ENCODE measurements at regions not wholly inside any gene's neighbourhood (a gene's known extent, or its start where the extent isn't known, plus 50 kb on each side); places are given as distances from the start of the nearest gene placed in this dataset.

- Histone ChIP-seq H3K4me1 (ENCODE audit: control insufficient read depth in 1 of 2, extremely low read depth in 1 of 2, insufficient read depth in 2 of 2, low read length in 2 of 2) (no peaks in the 10 kb centered on the region), H3K9me3 (peaks cover 2% of the 10 kb centered on the region), H3K27me3 (replicated peaks in 1 of 2; ENCODE audit: control insufficient read depth in 2 of 2, extremely low read depth in 1 of 2, insufficient read depth in 2 of 2, low read length in 1 of 2) (no peaks in the 10 kb centered on the region), H3K4me3 (ENCODE audit: control insufficient read depth in 1 of 2, extremely low read depth in 1 of 2, low read length in 1 of 2) (no peak overlapping the region), H3K27ac (ENCODE audit: low read length) (no peak overlapping the region), H3K36me3 (ENCODE audit: control insufficient read depth in 2 of 2, extremely low read depth in 1 of 2, insufficient read depth in 1 of 2, low read length in 1 of 2) (no peaks in the 10 kb centered on the region)
- ChIA-PET POLR2A (no interaction called here), CTCF (no interaction called here)
- no peak for DNase-seq
- H3K27me3 Mint-ChIP-seq = no peaks in the 10 kb centered on the region
- no peak overlapping the region for H3K27ac Mint-ChIP-seq
- peaks cover 4 to 7% (median 4%) of the 10 kb centered on the region in 3 donors for H3K9me3 Mint-ChIP-seq
- no peak for ATAC-seq (replicated peaks in 1 of 4)
- H3K4me1 Mint-ChIP-seq = no peaks in the 10 kb centered on the region
- WGBS (ENCODE audit: insufficient coverage) = no CpG with 5 or more reads among the region's 3 CpGs
- H3K4me3 Mint-ChIP-seq = no peak overlapping the region
- no peaks in the 10 kb centered on the region for H3K36me3 Mint-ChIP-seq
Observed at GRCh38 chr14:43949400-43949799, 557.7 kb downstream of the FSCB start.

GRCh38 chr14:43939836-43940235, 567.2 kb downstream of the FSCB start:
- H3K4me3 Mint-ChIP-seq = no peak overlapping the region
- 87% methylated on average over 11 of the region's 11 CpGs for WGBS (ENCODE audit: insufficient coverage)
- H3K4me1 ChIP-seq (ENCODE audit: control insufficient read depth in 1 of 2, extremely low read depth in 1 of 2, insufficient read depth in 2 of 2, low read length in 2 of 2) = no peaks in the 10 kb centered on the region
- no peaks in the 10 kb centered on the region for H3K9me3 ChIP-seq
- ChIA-PET CTCF (no interaction called here), POLR2A (interaction anchor here in 1 of 2 donors (0.6 kb wide), 1 partner anchor 334 kb away, joined by 3 read pairs; no protein-coding TSS in a partner anchor)
- H3K4me3 ChIP-seq (ENCODE audit: control insufficient read depth in 1 of 2, extremely low read depth in 1 of 2, low read length in 1 of 2) = no peak overlapping the region
- no peak for DNase-seq
- no peaks in the 10 kb centered on the region for H3K36me3 ChIP-seq (ENCODE audit: control insufficient read depth in 2 of 2, extremely low read depth in 1 of 2, insufficient read depth in 1 of 2, low read length in 1 of 2)
- peaks cover 4 to 16% (median 15%) of the 10 kb centered on the region in 3 donors for H3K9me3 Mint-ChIP-seq
- no peaks in the 10 kb centered on the region for H3K36me3 Mint-ChIP-seq
- H3K27me3 ChIP-seq (replicated peaks in 1 of 2; ENCODE audit: control insufficient read depth in 2 of 2, extremely low read depth in 1 of 2, insufficient read depth in 2 of 2, low read length in 1 of 2) = no peaks in the 10 kb centered on the region
- H3K27me3 Mint-ChIP-seq = no peaks in the 10 kb centered on the region
- no peak for ATAC-seq (replicated peaks in 1 of 4)
- H3K4me1 Mint-ChIP-seq = no peaks in the 10 kb centered on the region
- no peak overlapping the region for H3K27ac ChIP-seq (ENCODE audit: low read length)
- H3K27ac Mint-ChIP-seq = no peak overlapping the region

- 81% methylated on average over 21 of the region's 25 CpGs for WGBS (ENCODE audit: insufficient coverage)
- ChIA-PET POLR2A (no interaction called here), CTCF (no interaction called here)
- DNase-seq = no peak
- no peak for ATAC-seq (replicated peaks in 1 of 4)
- no peaks in the 10 kb centered on the region for H3K4me1 Mint-ChIP-seq
- no peaks in the 10 kb centered on the region for H3K9me3 ChIP-seq
- peaks cover 4 to 19% (median 15%) of the 10 kb centered on the region in 3 donors for H3K9me3 Mint-ChIP-seq
- H3K4me3 Mint-ChIP-seq = no peak overlapping the region
- H3K4me3 ChIP-seq (ENCODE audit: control insufficient read depth in 1 of 2, extremely low read depth in 1 of 2, low read length in 1 of 2) = no peak overlapping the region
- no peak overlapping the region for H3K27ac ChIP-seq (ENCODE audit: low read length)
- no peaks in the 10 kb centered on the region for H3K27me3 ChIP-seq (replicated peaks in 1 of 2; ENCODE audit: control insufficient read depth in 2 of 2, extremely low read depth in 1 of 2, insufficient read depth in 2 of 2, low read length in 1 of 2)
- no peaks in the 10 kb centered on the region for H3K36me3 Mint-ChIP-seq
- no peaks in the 10 kb centered on the region for H3K36me3 ChIP-seq (ENCODE audit: control insufficient read depth in 2 of 2, extremely low read depth in 1 of 2, insufficient read depth in 1 of 2, low read length in 1 of 2)
- no peaks in the 10 kb centered on the region for H3K4me1 ChIP-seq (ENCODE audit: control insufficient read depth in 1 of 2, extremely low read depth in 1 of 2, insufficient read depth in 2 of 2, low read length in 2 of 2)
- H3K27ac Mint-ChIP-seq = no peak overlapping the region
- no peaks in the 10 kb centered on the region for H3K27me3 Mint-ChIP-seq
Observed at GRCh38 chr14:43938588-43939281, 568.3 kb downstream of the FSCB start.

- Histone ChIP-seq H3K36me3 (ENCODE audit: control insufficient read depth in 2 of 2, extremely low read depth in 1 of 2, insufficient read depth in 1 of 2, low read length in 1 of 2) (no peaks in the 10 kb centered on the region), H3K27ac (ENCODE audit: low read length) (no peak overlapping the region), H3K4me3 (ENCODE audit: control insufficient read depth in 1 of 2, extremely low read depth in 1 of 2, low read length in 1 of 2) (no peak overlapping the region), H3K4me1 (ENCODE audit: control insufficient read depth in 1 of 2, extremely low read depth in 1 of 2, insufficient read depth in 2 of 2, low read length in 2 of 2) (no peaks in the 10 kb centered on the region), H3K27me3 (replicated peaks in 1 of 2; ENCODE audit: control insufficient read depth in 2 of 2, extremely low read depth in 1 of 2, insufficient read depth in 2 of 2, low read length in 1 of 2) (no peaks in the 10 kb centered on the region), H3K9me3 (no peaks in the 10 kb centered on the region)
- Mint-ChIP-seq H3K27ac (no peak overlapping the region), H3K4me3 (no peak overlapping the region), H3K4me1 (no peaks in the 10 kb centered on the region), H3K36me3 (no peaks in the 10 kb centered on the region), H3K9me3 (peaks cover 4 to 23% (median 17%) of the 10 kb centered on the region in 3 donors), H3K27me3 (no peaks in the 10 kb centered on the region)
- CTCF ChIA-PET = no interaction called here
- WGBS (ENCODE audit: insufficient coverage) = 100% methylated on average over 1 of the region's 2 CpGs
- DNase-seq (no peak), ATAC-seq (replicated peaks in 1 of 4) (no peak)
- POLR2A ChIA-PET = no interaction called here
Observed at GRCh38 chr14:43937001-43937400, 570.1 kb downstream of the FSCB start.

- no peak overlapping the region for H3K4me3 Mint-ChIP-seq
- no peak overlapping the region for H3K4me3 ChIP-seq (ENCODE audit: control insufficient read depth in 1 of 2, extremely low read depth in 1 of 2, low read length in 1 of 2)
- H3K4me1 ChIP-seq (ENCODE audit: control insufficient read depth in 1 of 2, extremely low read depth in 1 of 2, insufficient read depth in 2 of 2, low read length in 2 of 2) = no peaks in the 10 kb centered on the region
- no peaks in the 10 kb centered on the region for H3K36me3 ChIP-seq (ENCODE audit: control insufficient read depth in 2 of 2, extremely low read depth in 1 of 2, insufficient read depth in 1 of 2, low read length in 1 of 2)
- DNase-seq = no peak
- H3K27ac Mint-ChIP-seq = no peak overlapping the region
- no peaks in the 10 kb centered on the region for H3K27me3 ChIP-seq (replicated peaks in 1 of 2; ENCODE audit: control insufficient read depth in 2 of 2, extremely low read depth in 1 of 2, insufficient read depth in 2 of 2, low read length in 1 of 2)
- no peaks in the 10 kb centered on the region for H3K36me3 Mint-ChIP-seq
- POLR2A ChIA-PET = no interaction called here
- H3K27me3 Mint-ChIP-seq = no peaks in the 10 kb centered on the region
- no peaks in the 10 kb centered on the region for H3K9me3 ChIP-seq
- peaks cover 10 to 33% (median 13%) of the 10 kb centered on the region in 3 donors for H3K9me3 Mint-ChIP-seq
- ATAC-seq (replicated peaks in 1 of 4) = no peak
- H3K27ac ChIP-seq (ENCODE audit: low read length) = no peak overlapping the region
- CTCF ChIA-PET = no interaction called here
- WGBS (ENCODE audit: insufficient coverage) = no CpG with 5 or more reads among the region's 1 CpG
- H3K4me1 Mint-ChIP-seq = no peaks in the 10 kb centered on the region
Observed at GRCh38 chr14:43934102-43934501, 573.0 kb downstream of the FSCB start.

GRCh38 chr14:43914041-43914693, 592.9 kb downstream of the FSCB start:
- ATAC-seq (replicated peaks in 1 of 4) (no peak), DNase-seq (no peak)
- no peaks in the 10 kb centered on the region for H3K27me3 ChIP-seq (replicated peaks in 1 of 2; ENCODE audit: control insufficient read depth in 2 of 2, extremely low read depth in 1 of 2, insufficient read depth in 2 of 2, low read length in 1 of 2)
- POLR2A ChIA-PET = no interaction called here
- H3K27me3 Mint-ChIP-seq = no peaks in the 10 kb centered on the region
- H3K4me1 Mint-ChIP-seq = no peaks in the 10 kb centered on the region
- no peak overlapping the region for H3K27ac ChIP-seq (ENCODE audit: low read length)
- H3K36me3 ChIP-seq (ENCODE audit: control insufficient read depth in 2 of 2, extremely low read depth in 1 of 2, insufficient read depth in 1 of 2, low read length in 1 of 2) = no peaks in the 10 kb centered on the region
- WGBS (ENCODE audit: insufficient coverage) = 80% methylated on average over 2 of the region's 4 CpGs
- H3K4me1 ChIP-seq (ENCODE audit: control insufficient read depth in 1 of 2, extremely low read depth in 1 of 2, insufficient read depth in 2 of 2, low read length in 2 of 2) = no peaks in the 10 kb centered on the region
- no peak overlapping the region for H3K4me3 ChIP-seq (ENCODE audit: control insufficient read depth in 1 of 2, extremely low read depth in 1 of 2, low read length in 1 of 2)
- no peak overlapping the region for H3K4me3 Mint-ChIP-seq
- H3K9me3 Mint-ChIP-seq = peaks cover 7 to 20% (median 12%) of the 10 kb centered on the region in 3 donors
- CTCF ChIA-PET = no interaction called here
- H3K36me3 Mint-ChIP-seq = no peaks in the 10 kb centered on the region
- H3K9me3 ChIP-seq = no peaks in the 10 kb centered on the region
- H3K27ac Mint-ChIP-seq = no peak overlapping the region
